HuH-7.5 (cell line): ENCODE measurements at regions not wholly inside any gene's neighbourhood (a gene's known extent, or its start where the extent isn't known, plus 50 kb on each side); places are given as distances from the start of the nearest gene placed in this dataset.
A peak's percentile ranks its signal among the peaks of the same experiment; 100 is the strongest.
"Not testable (repeated sequence)": the region's sequence is repeated elsewhere in the genome, so short reads cannot be mapped to it uniquely, and the experiment has no call there.

Experiments
- DNase-seq: peaks from one replicate; pipeline ENCODE4 v3.0.0; 2011; ENCODE audit warnings: low spot score

- DNase-seq: not testable (repeated sequence)
These were observed 59.5 kb upstream of the FAM90A26 start for GRCh38 chr4:9110700-9111099.

GRCh38 chr4:9103148-9103524 is 67.1 kb upstream of the FAM90A26 start:
- DNase-seq: not testable (repeated sequence)

GRCh38 chr4:9102471-9103147 is 67.6 kb upstream of the FAM90A26 start:
- not testable (repeated sequence) for DNase-seq

- DNase-seq: not testable (repeated sequence)
These were observed 73.9 kb upstream of the FAM90A26 start for GRCh38 chr4:9096330-9096729.

- not testable (repeated sequence) for DNase-seq
These were observed 91.4 kb upstream of the FAM90A26 start for GRCh38 chr4:9078796-9079195.

GRCh38 chr4:9076974-9077373 is 93.2 kb upstream of the FAM90A26 start:
- not testable (repeated sequence) for DNase-seq

GRCh38 chr4:9076486-9076885 is 93.7 kb upstream of the FAM90A26 start:
- not testable (repeated sequence) for DNase-seq

- DNase-seq: not testable (repeated sequence)
These were observed 96.8 kb upstream of the FAM90A26 start for GRCh38 chr4:9073371-9073770.

- DNase-seq: not testable (repeated sequence)
These were observed 97.5 kb upstream of the FAM90A26 start for GRCh38 chr4:9072521-9073220.

- not testable (repeated sequence) for DNase-seq
These were observed 102.3 kb upstream of the FAM90A26 start for GRCh38 chr4:9067923-9068322.

GRCh38 chr4:9063612-9064011 is 106.6 kb upstream of the FAM90A26 start:
- not testable (repeated sequence) for DNase-seq

- not testable (repeated sequence) for DNase-seq
These were observed 145.3 kb upstream of the FAM90A26 start for GRCh38 chr4:9024866-9025265.

GRCh38 chr4:9009792-9010191 is 138.2 kb upstream of the HMX1 start:
- DNase-seq: not testable (repeated sequence)

GRCh38 chr4:9008407-9008806 is 136.8 kb upstream of the HMX1 start:
- not testable (repeated sequence) for DNase-seq

- not testable (repeated sequence) for DNase-seq
These were observed 129.5 kb upstream of the HMX1 start for GRCh38 chr4:9001153-9001552.

GRCh38 chr4:9000505-9001001 is 128.9 kb upstream of the HMX1 start:
- DNase-seq: peak; percentile 14

- DNase-seq: not testable (repeated sequence)
These were observed 121.3 kb upstream of the HMX1 start for GRCh38 chr4:8992981-8993380.

GRCh38 chr4:8991449-8991848 is 119.8 kb upstream of the HMX1 start:
- DNase-seq: not testable (repeated sequence)

GRCh38 chr4:8990341-8990740 is 118.7 kb upstream of the HMX1 start:
- DNase-seq: not testable (repeated sequence)

GRCh38 chr4:8985786-8986185 is 114.1 kb upstream of the HMX1 start:
- not testable (repeated sequence) for DNase-seq

GRCh38 chr4:8984641-8985040 is 113.0 kb upstream of the HMX1 start:
- DNase-seq: not testable (repeated sequence)

- not testable (repeated sequence) for DNase-seq
These were observed 112.3 kb upstream of the HMX1 start for GRCh38 chr4:8983921-8984320.

- DNase-seq: not testable (repeated sequence)
These were observed 105.0 kb upstream of the HMX1 start for GRCh38 chr4:8976466-8977128.
